MCF 10A (cell line): ENCODE measurements at regions not wholly inside any gene's neighbourhood (a gene's known extent, or its start where the extent isn't known, plus 50 kb on each side); places are given as distances from the start of the nearest gene placed in this dataset.

Source experiments
- BruUV-seq: library from RNA; stranded (reverse); fragments of 400-500 nt; replicated peaks from 2 replicates; lab custom pipeline; 2021; lab: Mats Ljungman, UMichigan
- CTCF ChIA-PET: fragments of 300-600 bp; sonication (Branson Sonifier 250); formaldehyde crosslinking; extraction: SDS; loops from one replicate; lab custom pipeline; 2021; ENCODE audit warnings: antibody characterized with exemption, inconsistent platforms; lab: Yijun Ruan, JAX
- POLR2A ChIA-PET: fragments of 300-600, 350-650 bp; sonication (Branson Sonifier 250); formaldehyde crosslinking; extraction: SDS; loops from one replicate; lab custom pipeline; 2020; ENCODE audit warnings: antibody characterized with exemption, inconsistent platforms; lab: Yijun Ruan, JAX
- DNase-seq: peaks from one replicate; pipeline ENCODE4 v3.0.0-alpha.2; 2018; ENCODE audit not compliant: unreplicated experiment
- H3K27ac Mint-ChIP-seq: one replicate; pipeline ENCODE4 v1.8.0; 2022; ENCODE audit warnings: mild to moderate bottlenecking, low read depth, mixed read lengths; ENCODE audit not compliant: unreplicated experiment
- H3K27me3 Mint-ChIP-seq: one replicate; pipeline ENCODE4 v1.8.0; 2022; ENCODE audit warnings: mixed read lengths; ENCODE audit not compliant: insufficient read depth, unreplicated experiment
- H3K36me3 Mint-ChIP-seq: one replicate; pipeline ENCODE4 v1.8.0; 2022; ENCODE audit warnings: mild to moderate bottlenecking, moderate library complexity, mixed read lengths; ENCODE audit not compliant: insufficient read depth, unreplicated experiment
- H3K4me1 Mint-ChIP-seq: one replicate; pipeline ENCODE4 v1.8.0; 2022; ENCODE audit warnings: mixed read lengths; ENCODE audit not compliant: insufficient read depth, unreplicated experiment
- H3K4me3 Mint-ChIP-seq: one replicate; pipeline ENCODE4 v1.8.0; 2022; ENCODE audit warnings: mild to moderate bottlenecking, moderate library complexity, mixed read lengths; ENCODE audit not compliant: unreplicated experiment
- H3K9me3 Mint-ChIP-seq: one replicate; pipeline ENCODE4 v1.8.0; 2022; ENCODE audit warnings: mixed read lengths; ENCODE audit not compliant: unreplicated experiment
- intact Hi-C: fragments of 100-400 bp; cut with micrococcal nuclease; formaldehyde crosslinking; loops from 2 replicates; pipeline ENCODE4 v1.14.1; 2022
- TF ChIP-seq, protein P1 (sequence below): fragments of 200-600 bp; IDR thresholded peaks from one replicate; pipeline ENCODE4 v1.8.0; 2022; ENCODE audit warnings: antibody characterized with exemption, mild to moderate bottlenecking; ENCODE audit not compliant: unreplicated experiment

DNA sequence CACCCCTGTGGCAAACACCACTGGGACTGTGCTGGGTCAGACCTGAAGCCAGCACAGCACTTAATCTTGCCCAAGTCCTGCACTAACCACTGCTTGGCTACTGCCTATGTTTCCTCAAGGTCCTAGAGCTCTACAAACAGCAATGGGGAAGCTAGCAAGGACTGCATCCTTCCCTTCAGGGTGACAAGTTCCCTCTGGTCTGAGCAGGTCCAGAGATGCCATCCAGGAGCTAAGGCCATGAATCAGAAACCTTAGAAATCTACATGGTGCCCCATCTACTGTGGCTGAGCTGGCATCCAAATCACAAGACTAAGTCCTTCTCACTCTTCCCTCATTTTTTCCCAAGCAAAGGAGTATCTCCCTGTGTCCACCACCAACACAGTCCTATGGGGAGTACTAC, 239.7 kb upstream of the UGT8 start:
- ChIA-PET POLR2A (no interaction called here), CTCF (no interaction called here)
- Mint-ChIP-seq H3K27me3 (no peaks in the 10 kb centered on the region), H3K27ac (no peak overlapping the region), H3K4me3 (no peak overlapping the region), H3K36me3 (no peaks in the 10 kb centered on the region), H3K4me1 (peaks cover 7% of the 10 kb centered on the region), H3K9me3 (no peaks in the 10 kb centered on the region)
- DNase-seq: no peak
- intact Hi-C loops: no loop called here
- TF ChIP-seq, protein P1, sequence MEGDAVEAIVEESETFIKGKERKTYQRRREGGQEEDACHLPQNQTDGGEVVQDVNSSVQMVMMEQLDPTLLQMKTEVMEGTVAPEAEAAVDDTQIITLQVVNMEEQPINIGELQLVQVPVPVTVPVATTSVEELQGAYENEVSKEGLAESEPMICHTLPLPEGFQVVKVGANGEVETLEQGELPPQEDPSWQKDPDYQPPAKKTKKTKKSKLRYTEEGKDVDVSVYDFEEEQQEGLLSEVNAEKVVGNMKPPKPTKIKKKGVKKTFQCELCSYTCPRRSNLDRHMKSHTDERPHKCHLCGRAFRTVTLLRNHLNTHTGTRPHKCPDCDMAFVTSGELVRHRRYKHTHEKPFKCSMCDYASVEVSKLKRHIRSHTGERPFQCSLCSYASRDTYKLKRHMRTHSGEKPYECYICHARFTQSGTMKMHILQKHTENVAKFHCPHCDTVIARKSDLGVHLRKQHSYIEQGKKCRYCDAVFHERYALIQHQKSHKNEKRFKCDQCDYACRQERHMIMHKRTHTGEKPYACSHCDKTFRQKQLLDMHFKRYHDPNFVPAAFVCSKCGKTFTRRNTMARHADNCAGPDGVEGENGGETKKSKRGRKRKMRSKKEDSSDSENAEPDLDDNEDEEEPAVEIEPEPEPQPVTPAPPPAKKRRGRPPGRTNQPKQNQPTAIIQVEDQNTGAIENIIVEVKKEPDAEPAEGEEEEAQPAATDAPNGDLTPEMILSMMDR: no peak
- no TSS peak for BruUV-seq

DNA sequence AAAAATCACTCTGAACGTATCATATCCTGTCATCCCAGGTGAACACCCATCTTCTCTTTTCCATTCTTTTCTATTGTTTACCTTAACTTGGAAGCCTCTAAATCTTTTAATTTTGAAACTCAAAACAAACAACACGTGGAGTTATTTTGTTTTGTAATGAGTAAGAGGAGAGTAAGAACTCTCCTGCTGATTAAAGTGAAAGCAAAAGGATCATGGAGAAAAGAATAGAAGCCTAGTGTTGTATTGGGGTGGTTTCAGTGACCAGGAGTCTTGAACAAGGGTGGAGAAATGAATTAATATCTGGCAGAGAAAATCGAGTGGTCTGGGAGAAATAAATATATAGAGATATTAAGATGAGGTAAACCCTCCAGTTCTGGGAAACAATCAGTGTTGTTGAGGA, 237.4 kb upstream of the UGT8 start:
- no peaks in the 10 kb centered on the region for H3K27me3 Mint-ChIP-seq
- no peak overlapping the region for H3K4me3 Mint-ChIP-seq
- H3K27ac Mint-ChIP-seq: no peak overlapping the region
- no TSS peak for BruUV-seq
- TF ChIP-seq, protein P1: no peak
- ChIA-PET POLR2A (no interaction called here), CTCF (no interaction called here)
- intact Hi-C loops: no loop called here
- no peaks in the 10 kb centered on the region for H3K9me3 Mint-ChIP-seq
- peaks cover 7% of the 10 kb centered on the region for H3K4me1 Mint-ChIP-seq
- H3K36me3 Mint-ChIP-seq: no peaks in the 10 kb centered on the region
- DNase-seq: no peak

DNA sequence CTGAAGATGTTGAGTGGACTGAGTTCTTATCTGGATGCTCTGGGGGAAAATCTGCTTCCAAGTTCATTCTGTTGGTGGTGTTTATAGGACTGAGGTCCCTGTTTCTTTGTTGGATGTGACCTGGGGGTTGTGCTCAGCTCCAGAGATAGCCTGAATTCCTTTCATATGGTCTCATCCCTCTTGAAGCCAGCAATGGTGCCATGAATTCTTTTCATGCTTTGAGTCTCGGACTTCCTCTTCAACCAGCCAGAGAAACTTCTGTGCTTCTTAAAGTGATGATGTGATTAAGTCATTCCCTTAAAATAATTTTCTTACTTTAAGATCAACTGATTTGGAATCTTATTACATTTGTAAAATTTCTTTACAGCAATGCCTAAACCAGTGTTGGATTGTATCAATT, 233.8 kb upstream of the UGT8 start:
- no TSS peak for BruUV-seq
- intact Hi-C loops: no loop called here
- no peak overlapping the region for H3K4me3 Mint-ChIP-seq

DNA sequence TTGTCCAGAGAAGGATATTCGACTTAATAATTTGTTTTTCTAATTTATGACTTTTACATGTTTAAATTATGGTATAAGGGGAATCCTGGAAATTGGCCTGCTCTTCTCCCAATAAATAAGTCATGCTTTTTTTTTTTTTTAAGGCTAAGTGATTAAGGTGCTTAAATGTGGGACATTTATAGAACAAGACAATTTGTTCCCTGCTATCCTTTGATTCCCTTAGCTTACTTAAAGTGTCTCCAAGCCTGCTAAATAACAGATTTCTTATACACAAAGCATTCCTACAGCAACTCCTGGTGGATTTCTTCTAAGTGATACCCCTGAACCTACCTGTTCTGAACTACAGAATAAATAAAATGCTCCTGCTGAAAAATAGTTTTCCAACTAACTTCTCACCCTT, 233.0 kb upstream of the UGT8 start:
- H3K27ac Mint-ChIP-seq: no peak overlapping the region
- H3K4me1 Mint-ChIP-seq: peaks cover 7% of the 10 kb centered on the region
- POLR2A ChIA-PET: no interaction called here

More for the DNA sequence above, 233.8 kb upstream of the UGT8 start:
- H3K36me3 Mint-ChIP-seq: no peaks in the 10 kb centered on the region
- no peak overlapping the region for H3K27ac Mint-ChIP-seq
- POLR2A ChIA-PET: no interaction called here
- CTCF ChIA-PET: interaction anchor here (0.6 kb wide), 1 partner anchor 14 kb away, joined by 3 read pairs; no protein-coding TSS in a partner anchor
- peaks cover 7% of the 10 kb centered on the region for H3K4me1 Mint-ChIP-seq
- H3K27me3 Mint-ChIP-seq: no peaks in the 10 kb centered on the region
- DNase-seq: no peak
- TF ChIP-seq, protein P1: no peak
- no peaks in the 10 kb centered on the region for H3K9me3 Mint-ChIP-seq

More for the DNA sequence above, 233.0 kb upstream of the UGT8 start:
- Mint-ChIP-seq H3K27me3 (no peaks in the 10 kb centered on the region), H3K9me3 (no peaks in the 10 kb centered on the region), H3K4me3 (no peak overlapping the region), H3K36me3 (no peaks in the 10 kb centered on the region)
- intact Hi-C loops: no loop called here
- no peak for DNase-seq
- BruUV-seq: no TSS peak
- CTCF ChIA-PET: interaction anchor here (0.6 to 0.7 kb wide), 2 partner anchors 146 to 304 kb away, joined by 3 read pairs; no protein-coding TSS in a partner anchor
- TF ChIP-seq, protein P1: no peak
